ENCODE measurements at regions not wholly inside any gene's neighbourhood (a gene's known extent, or its start where the extent isn't known, plus 50 kb on each side); places are given as distances from the start of the nearest gene placed in this dataset.

- Histone ChIP-seq H3K36me3 (ENCODE audit: insufficient read depth, low read length) (no peaks in the 10 kb centered on the region), H3K27ac (ENCODE audit: low read depth, low read length, poor library complexity, severe bottlenecking) (no peak overlapping the region), H3K4me1 (ENCODE audit: insufficient read depth, low read length, poor library complexity, severe bottlenecking) (no peaks in the 10 kb centered on the region), H3K4me3 (ENCODE audit: low read depth, low read length, poor library complexity, severe bottlenecking) (no peak overlapping the region), H3K79me2 (ENCODE audit: insufficient read depth, low read depth, low read length) (no peaks in the 10 kb centered on the region), H4K20me1 (ENCODE audit: insufficient read depth, low read length) (no peaks in the 10 kb centered on the region), H3K9me2 (ENCODE audit: insufficient read depth, low read length) (no peaks in the 10 kb centered on the region), H3K4me2 (ENCODE audit: low read length) (no peak overlapping the region), H2AFZ (ENCODE audit: low read length) (no peak overlapping the region), H3K9me3 (ENCODE audit: low read length) (no peaks in the 10 kb centered on the region)
- no peak for TF ChIP-seq EZH2phosphoT487 (IDR thresholded peaks at IDR 0.05; ENCODE audit: borderline replicate concordance, low read depth, low read length)
- TF ChIP-seq CTCF (conservative IDR thresholded peaks at IDR 0.05; ENCODE audit: low read length), result no peak
- intact Hi-C loops (cut with micrococcal nuclease; ENCODE audit: unreplicated experiment), result loop anchor here (1.0 kb wide), 1 partner anchor 10 kb away; no protein-coding TSS in a partner anchor
- ChIA-PET POLR2A (no interaction called here), CTCF (ENCODE audit: unreplicated experiment) (no interaction called here)
- BruUV-seq (replicated peaks), result no TSS peak
- no peak for DNase-seq (ENCODE audit: low spot score)
These were observed 84.0 kb upstream of the PLAAT1 start for GRCh38 chr3:193157051-193157450.

GRCh38 chr3:193165431-193166120 is 75.4 kb upstream of the PLAAT1 start:
- no peak overlapping the region for H3K27ac ChIP-seq (ENCODE audit: low read depth, low read length, poor library complexity, severe bottlenecking)
- H3K79me2 ChIP-seq (ENCODE audit: insufficient read depth, low read depth, low read length), result no peaks in the 10 kb centered on the region
- DNase-seq (ENCODE audit: low spot score), result no peak
- no peak overlapping the region for H2AFZ ChIP-seq (ENCODE audit: low read length)
- CTCF ChIA-PET (ENCODE audit: unreplicated experiment), result no interaction called here
- intact Hi-C loops (cut with micrococcal nuclease; ENCODE audit: unreplicated experiment), result no loop called here
- no peaks in the 10 kb centered on the region for H3K9me3 ChIP-seq (ENCODE audit: low read length)
- no TSS peak for BruUV-seq (replicated peaks)
- H3K4me2 ChIP-seq (ENCODE audit: low read length), result no peak overlapping the region
- no peaks in the 10 kb centered on the region for H3K4me1 ChIP-seq (ENCODE audit: insufficient read depth, low read length, poor library complexity, severe bottlenecking)
- TF ChIP-seq CTCF (conservative IDR thresholded peaks at IDR 0.05; ENCODE audit: low read length), result no peak
- no peak for TF ChIP-seq EZH2phosphoT487 (IDR thresholded peaks at IDR 0.05; ENCODE audit: borderline replicate concordance, low read depth, low read length)
- no peaks in the 10 kb centered on the region for H3K36me3 ChIP-seq (ENCODE audit: insufficient read depth, low read length)
- no peaks in the 10 kb centered on the region for H4K20me1 ChIP-seq (ENCODE audit: insufficient read depth, low read length)
- no peaks in the 10 kb centered on the region for H3K9me2 ChIP-seq (ENCODE audit: insufficient read depth, low read length)
- H3K4me3 ChIP-seq (ENCODE audit: low read depth, low read length, poor library complexity, severe bottlenecking), result no peak overlapping the region
- POLR2A ChIA-PET, result no interaction called here

GRCh38 chr3:193168931-193169330 is 72.1 kb upstream of the PLAAT1 start:
- Histone ChIP-seq H3K4me2 (ENCODE audit: low read length) (no peak overlapping the region), H3K4me1 (ENCODE audit: insufficient read depth, low read length, poor library complexity, severe bottlenecking) (no peaks in the 10 kb centered on the region), H3K36me3 (ENCODE audit: insufficient read depth, low read length) (no peaks in the 10 kb centered on the region), H3K27ac (ENCODE audit: low read depth, low read length, poor library complexity, severe bottlenecking) (no peak overlapping the region), H2AFZ (ENCODE audit: low read length) (no peak overlapping the region), H4K20me1 (ENCODE audit: insufficient read depth, low read length) (no peaks in the 10 kb centered on the region), H3K79me2 (ENCODE audit: insufficient read depth, low read depth, low read length) (no peaks in the 10 kb centered on the region), H3K4me3 (ENCODE audit: low read depth, low read length, poor library complexity, severe bottlenecking) (no peak overlapping the region), H3K9me3 (ENCODE audit: low read length) (no peaks in the 10 kb centered on the region), H3K9me2 (ENCODE audit: insufficient read depth, low read length) (no peaks in the 10 kb centered on the region)
- CTCF ChIA-PET (ENCODE audit: unreplicated experiment), result no interaction called here
- intact Hi-C loops (cut with micrococcal nuclease; ENCODE audit: unreplicated experiment), result no loop called here
- no peak for DNase-seq (ENCODE audit: low spot score)
- TF ChIP-seq CTCF (conservative IDR thresholded peaks at IDR 0.05; ENCODE audit: low read length), result no peak
- TF ChIP-seq EZH2phosphoT487 (IDR thresholded peaks at IDR 0.05; ENCODE audit: borderline replicate concordance, low read depth, low read length), result no peak
- no TSS peak for BruUV-seq (replicated peaks)
- POLR2A ChIA-PET, result no interaction called here

Measured in OCI-LY7 (cell line).